HCT116 (cell line): ENCODE measurements at regions not wholly inside any gene's neighbourhood (a gene's known extent, or its start where the extent isn't known, plus 50 kb on each side); places are given as distances from the start of the nearest gene placed in this dataset.

ENCODE experiments used
- ATAC-seq: fragments of 200-7000 bp; cut with Tn5 transposase; 2 replicates; pipeline ENCODE4 v1.9.1; 2020; ENCODE audit warnings: mild to moderate bottlenecking, moderate library complexity
- BruUV-seq: library from RNA; stranded (reverse); fragments of 400-500 nt; replicated peaks from 2 replicates; lab custom pipeline; 2021; lab: Mats Ljungman, UMichigan
- CTCF ChIA-PET: fragments of 300-600 bp; sonication (Branson Sonifier 250); formaldehyde crosslinking; loops from one replicate; lab custom pipeline; 2021; ENCODE audit warnings: antibody characterized with exemption; lab: Charles Lee
- POLR2A ChIA-PET: fragments of 300-600, 350-600 bp; sonication (Branson Sonifier 250); formaldehyde crosslinking; loops from one replicate; lab custom pipeline; 2021; ENCODE audit warnings: antibody characterized with exemption; lab: Charles Lee
- RAD21 ChIA-PET, 2 experiments: fragments of 300-600 bp; sonication (Branson Sonifier 250); formaldehyde crosslinking; loops; one replicate each; lab custom pipeline; 2023; ENCODE audit warnings: low total read pairs in 2 of 2; ENCODE audit not compliant: uncharacterized antibody in 2 of 2, unreplicated experiment in 2 of 2, low non-redundant PET in 1 of 2; lab: Charles Lee
- DNase-seq: peaks from one replicate; pipeline ENCODE4 v3.0.0-alpha.2; 2010; ENCODE audit warnings: low read depth, low spot score
- H2AFZ ChIP-seq: fragments of 200-600 bp; shearing (Covaris generic), sonication (generic); 2 replicates; pipeline ENCODE4 v1.6.1; 2017; ENCODE audit warnings: low read depth, mixed run types, mixed read lengths, antibody characterized with exemption, low read length; ENCODE audit not compliant: poor library complexity, severe bottlenecking
- H3K27ac ChIP-seq: 2 replicates; pipeline ENCODE4 v1.5.1; 2012; ENCODE audit warnings: low read depth, low read length
- H3K27me3 ChIP-seq: fragments of 200-600 bp; sonication (generic); 2 replicates; pipeline ENCODE4 v1.6.1; 2016; ENCODE audit warnings: mixed run types, low read length, mixed read lengths; ENCODE audit not compliant: insufficient read depth
- H3K36me3 ChIP-seq, 2 experiments: fragments of 200-500 bp in 1 of 2; fragments of 200-600 bp in 1 of 2; sonication (Bioruptor generic) in 1 of 2; sonication (generic) in 1 of 2; 2 replicates each; pipeline versions ENCODE4 v1.5.1 to v1.6.1; 2014 to 2016; ENCODE audit warnings: low read length in 2 of 2, inconsistent platforms in 1 of 2, mixed read lengths in 1 of 2, mixed run types in 1 of 2; ENCODE audit not compliant: insufficient read depth in 2 of 2, control insufficient read depth in 1 of 2
- H3K4me1 ChIP-seq, 2 experiments: fragments of 200-600 bp in 1 of 2; sonication (generic) in 1 of 2; 2 replicates each; pipeline versions ENCODE4 v1.5.1 to v1.6.1; 2012 to 2017; ENCODE audit warnings: low read length in 2 of 2, inconsistent platforms in 1 of 2, mild to moderate bottlenecking in 1 of 2, mixed read lengths in 1 of 2, mixed run types in 1 of 2, moderate library complexity in 1 of 2; ENCODE audit not compliant: insufficient read depth in 2 of 2, control insufficient read depth in 1 of 2
- H3K4me2 ChIP-seq: fragments of 200-600 bp; sonication (generic); 2 replicates; pipeline ENCODE4 v1.6.1; 2017; ENCODE audit warnings: mixed run types, low read length, mixed read lengths
- H3K4me3 ChIP-seq, 2 experiments: fragments of 200-600 bp in 1 of 2; sonication (generic) in 1 of 2; replicated peaks in 1 of 2; 2 replicates each; pipeline ENCODE4 v1.5.1; 2011 to 2016; ENCODE audit warnings: low read length in 2 of 2, control low read depth in 1 of 2, low read depth in 1 of 2, mild to moderate bottlenecking in 1 of 2, mixed read lengths in 1 of 2, mixed run types in 1 of 2
- H3K79me2 ChIP-seq: fragments of 200-600 bp; sonication (generic); 2 replicates; pipeline ENCODE4 v1.6.1; 2017; ENCODE audit warnings: mild to moderate bottlenecking, mixed run types, low read length, moderate library complexity, mixed read lengths; ENCODE audit not compliant: insufficient read depth
- H3K9ac ChIP-seq: fragments of 200-600 bp; sonication (generic); 2 replicates; pipeline ENCODE4 v1.6.1; 2016; ENCODE audit warnings: low read length, mixed read lengths
- H3K9me2 ChIP-seq: fragments of 200-600 bp; sonication (generic), shearing (Covaris generic); 2 replicates; pipeline ENCODE4 v1.6.1; 2017; ENCODE audit warnings: mixed run types, mild to moderate bottlenecking, moderate library complexity; ENCODE audit not compliant: insufficient read depth
- H3K9me3 ChIP-seq, 2 experiments: fragments of 200-500 bp in 1 of 2; fragments of 200-600 bp in 1 of 2; sonication (Bioruptor generic) in 1 of 2; sonication (generic) in 1 of 2; 2 replicates each; pipeline ENCODE4 v1.6.1; 2014 to 2017; ENCODE audit warnings: low read length in 2 of 2, mixed read lengths in 2 of 2, inconsistent platforms in 1 of 2, low read depth in 1 of 2, mild to moderate bottlenecking in 1 of 2, mixed run types in 1 of 2, moderate library complexity in 1 of 2; ENCODE audit not compliant: control insufficient read depth in 1 of 2, insufficient read depth in 1 of 2
- H4K20me1 ChIP-seq: fragments of 200-600 bp; sonication (generic), shearing (Covaris generic); 2 replicates; pipeline ENCODE4 v1.6.1; 2017; ENCODE audit warnings: mixed run types, mild to moderate bottlenecking, moderate library complexity; ENCODE audit not compliant: insufficient read depth
- ATF3 ChIP-seq: IDR thresholded peaks from 2 replicates; pipeline ENCODE4 v1.6.1; 2012
- CBX3 ChIP-seq: IDR thresholded peaks from 2 replicates; pipeline ENCODE4 v1.6.1; 2012; ENCODE audit warnings: low read depth
- CEBPB ChIP-seq: IDR thresholded peaks from 2 replicates; pipeline ENCODE4 v1.6.1; 2012; ENCODE audit warnings: low read depth
- CTCF ChIP-seq, 3 experiments: fragments of 200-600 bp in 1 of 3; sonication (generic) in 1 of 3; IDR thresholded peaks in 2 of 3; conservative IDR thresholded peaks in 1 of 3; 2 replicates each; pipeline ENCODE4 v1.5.1; 2012 to 2017; ENCODE audit warnings: low read depth in 2 of 3, low read length in 2 of 3, antibody characterized with exemption in 1 of 3, borderline replicate concordance in 1 of 3, control low read depth in 1 of 3, mild to moderate bottlenecking in 1 of 3, mixed read lengths in 1 of 3, mixed run types in 1 of 3, moderate library complexity in 1 of 3; ENCODE audit not compliant: insufficient read depth in 1 of 3
- EGR1 ChIP-seq: IDR thresholded peaks from 2 replicates; pipeline ENCODE4 v1.6.1; 2012; ENCODE audit warnings: low read depth
- EZH2 ChIP-seq: fragments of 200-600 bp; sonication (generic); IDR thresholded peaks from 2 replicates; pipeline ENCODE4 v1.6.1; 2017; ENCODE audit warnings: antibody characterized with exemption, mixed run types
- EZH2phosphoT487 ChIP-seq: fragments of 200-600 bp; IDR thresholded peaks from 2 replicates; pipeline ENCODE4 v1.6.1; 2018; ENCODE audit warnings: antibody characterized with exemption, borderline replicate concordance
- POLR2A ChIP-seq: IDR thresholded peaks from 2 replicates; pipeline ENCODE4 v1.7.0; 2011; ENCODE audit warnings: borderline replicate concordance; ENCODE audit not compliant: insufficient read depth, insufficient read length; ENCODE audit errors: extremely low read depth
- POLR2AphosphoS5 ChIP-seq: IDR thresholded peaks from 2 replicates; pipeline ENCODE4 v1.6.1; 2011; ENCODE audit warnings: mild to moderate bottlenecking, low read depth, low read length, moderate library complexity
- RAD21 ChIP-seq: IDR thresholded peaks from 2 replicates; pipeline ENCODE4 v1.6.1; 2012; ENCODE audit warnings: low read depth, mild to moderate bottlenecking
- SP1 ChIP-seq: IDR thresholded peaks from 2 replicates; pipeline ENCODE4 v1.6.1; 2012; ENCODE audit warnings: low read depth
- TCF7L2 ChIP-seq: IDR thresholded peaks from 2 replicates; pipeline ENCODE4 v1.7.0; 2011; ENCODE audit warnings: borderline replicate concordance, inconsistent platforms; ENCODE audit not compliant: insufficient read depth, insufficient read length; ENCODE audit errors: extremely low read depth
- ZBTB33 ChIP-seq: IDR thresholded peaks from 2 replicates; pipeline ENCODE4 v1.6.1; 2011; ENCODE audit warnings: mild to moderate bottlenecking, low read length, moderate library complexity; ENCODE audit not compliant: insufficient replicate concordance; ENCODE audit errors: extremely low read depth
- ZFX ChIP-seq: fragments of 450-650 bp; IDR thresholded peaks from 2 replicates; pipeline ENCODE4 v1.6.1; 2017
- intact Hi-C: fragments of 100-400 bp; cut with micrococcal nuclease; formaldehyde crosslinking; loops from 2 replicates; pipeline ENCODE4 v1.10.0; 2022

- no peak for TF ChIP-seq RAD21
- no peak for TF ChIP-seq ZBTB33
- no peak for TF ChIP-seq SP1
- TF ChIP-seq EZH2phosphoT487: no peak
- no peak for TF ChIP-seq ZFX
Measured at GRCh38 chr10:42999385-43000020, 77.4 kb upstream of the RET start (continued).

GRCh38 chr10:43000021-43000411, 76.9 kb upstream of the RET start:
- ATAC-seq (no peak), DNase-seq (no peak)
- H3K79me2 ChIP-seq: no peaks in the 10 kb centered on the region
- H3K4me3 ChIP-seq: no peak overlapping the region
- no peak overlapping the region for H2AFZ ChIP-seq
- CTCF ChIA-PET: no interaction called here
- H3K27me3 ChIP-seq: no peaks in the 10 kb centered on the region
- TF ChIP-seq CEBPB (no peak), CTCF (IDR thresholded peaks at IDR 0.05 in 2 of 3, conservative IDR thresholded peaks at IDR 0.05 in 1 of 3; ENCODE audit: borderline replicate concordance in 1 of 3, insufficient read depth in 1 of 3, low read depth in 2 of 3, low read length in 2 of 3) (no peak), CBX3 (no peak), POLR2A (no peak), EGR1 (no peak), EZH2phosphoT487 (no peak), RAD21 (no peak), TCF7L2 (no peak), POLR2AphosphoS5 (no peak), ATF3 (no peak), EZH2 (no peak), SP1 (no peak)
- no peak overlapping the region for H3K4me2 ChIP-seq
- POLR2A ChIA-PET: no interaction called here
- no peaks in the 10 kb centered on the region for H3K9me2 ChIP-seq
- intact Hi-C loops: no loop called here
- no peak overlapping the region for H3K27ac ChIP-seq
- no peaks in the 10 kb centered on the region for H4K20me1 ChIP-seq
- no peaks in the 10 kb centered on the region for H3K9me3 ChIP-seq
- RAD21 ChIA-PET: no interaction called here
- no TSS peak for BruUV-seq
- H3K36me3 ChIP-seq: no peaks in the 10 kb centered on the region
- H3K4me1 ChIP-seq: no peaks in the 10 kb centered on the region
- no peak overlapping the region for H3K9ac ChIP-seq
